ENCODE measurements at regions not wholly inside any gene's neighbourhood (a gene's known extent, or its start where the extent isn't known, plus 50 kb on each side); places are given as distances from the start of the nearest gene placed in this dataset.

DNA sequence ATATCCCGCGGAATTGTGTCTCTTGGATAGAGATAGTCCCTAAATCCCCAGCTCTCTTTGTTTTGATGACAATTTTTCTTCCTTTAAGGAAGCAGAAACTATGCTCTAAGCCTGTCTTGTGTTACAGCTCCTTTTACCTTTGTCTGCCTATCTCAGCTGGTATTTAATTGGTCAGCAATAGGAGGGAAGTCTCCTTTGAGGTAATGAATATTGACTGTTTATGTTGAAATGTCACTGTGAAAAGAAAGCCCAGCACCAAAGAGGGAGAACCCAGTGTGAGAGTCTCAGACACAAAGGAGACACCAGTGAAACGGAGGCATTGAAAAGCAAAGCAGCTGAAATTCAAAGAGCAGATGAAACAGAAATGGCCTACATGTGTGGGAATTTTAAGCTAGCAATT is 372.6 kb downstream of the NR2F2 start:
- Histone ChIP-seq H3K4me2 (ENCODE audit: low read length) (no peak overlapping the region), H4K20me1 (ENCODE audit: insufficient read depth, low read length) (no peaks in the 10 kb centered on the region; the same call in 1 of the 2 replicates), H2AFZ (ENCODE audit: low read length) (no peak overlapping the region), H3K9me2 (ENCODE audit: insufficient read depth, low read length) (no peaks in the 10 kb centered on the region), H3K27ac (ENCODE audit: low read depth, low read length, poor library complexity, severe bottlenecking) (no peak overlapping the region), H3K9me3 (ENCODE audit: low read length) (no peaks in the 10 kb centered on the region), H3K36me3 (ENCODE audit: insufficient read depth, low read length) (no peaks in the 10 kb centered on the region), H3K4me1 (ENCODE audit: insufficient read depth, low read length, poor library complexity, severe bottlenecking) (no peaks in the 10 kb centered on the region), H3K79me2 (ENCODE audit: insufficient read depth, low read depth, low read length) (no peaks in the 10 kb centered on the region), H3K4me3 (ENCODE audit: low read depth, low read length, poor library complexity, severe bottlenecking) (no peak overlapping the region)
- no peak for TF ChIP-seq CTCF (conservative IDR thresholded peaks at IDR 0.05; ENCODE audit: low read length)
- TF ChIP-seq EZH2phosphoT487 (IDR thresholded peaks at IDR 0.05; ENCODE audit: borderline replicate concordance, low read depth, low read length) = no peak
- no peak for DNase-seq (ENCODE audit: low spot score)
- ChIA-PET POLR2A (interaction anchor here (0.5 kb wide), 1 partner anchor 188 kb away, joined by 3 read pairs; no protein-coding TSS in a partner anchor), CTCF (ENCODE audit: unreplicated experiment) (no interaction called here)
- BruUV-seq (replicated peaks) = no TSS peak
- intact Hi-C loops (cut with micrococcal nuclease; ENCODE audit: unreplicated experiment) = no loop called here

DNA sequence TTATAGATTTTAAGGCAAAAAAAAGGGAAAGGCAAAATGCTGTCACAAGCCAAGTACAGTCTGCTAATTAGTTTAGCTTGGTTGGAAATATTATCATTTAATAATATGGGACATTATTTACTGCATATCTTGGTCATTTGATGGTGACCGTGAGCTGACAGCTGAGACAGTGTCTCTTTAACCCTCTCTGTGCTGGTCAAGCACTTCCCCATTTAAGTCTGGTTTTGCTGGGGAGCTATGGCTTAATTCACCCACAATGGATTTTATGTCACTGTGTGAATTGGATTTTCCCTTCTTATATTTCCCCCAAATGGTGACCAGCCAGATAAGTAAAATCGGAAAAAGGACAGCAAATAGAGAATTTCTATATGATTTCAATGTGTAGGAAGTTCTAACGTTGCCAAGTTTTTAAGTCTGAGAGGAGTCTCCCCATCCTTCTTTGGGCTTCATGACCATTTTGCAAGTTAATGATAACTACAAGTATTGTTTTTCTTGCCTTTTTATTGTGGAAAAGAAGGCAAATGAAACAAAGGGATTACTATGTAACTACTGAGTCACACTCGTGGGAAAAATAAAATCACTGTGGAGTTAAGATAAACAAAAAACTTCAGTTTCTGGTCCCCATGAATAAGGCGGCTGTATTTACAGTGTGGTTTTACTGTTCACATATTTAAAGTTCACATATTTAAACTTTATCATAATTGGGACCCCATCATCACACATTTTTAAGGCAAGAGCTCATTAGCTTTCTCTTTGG is 373.5 kb downstream of the NR2F2 start:
- CTCF ChIA-PET (ENCODE audit: unreplicated experiment) = no interaction called here
- TF ChIP-seq EZH2phosphoT487 (IDR thresholded peaks at IDR 0.05; ENCODE audit: borderline replicate concordance, low read depth, low read length) = no peak
- TF ChIP-seq CTCF (conservative IDR thresholded peaks at IDR 0.05; ENCODE audit: low read length) = no peak
- Histone ChIP-seq H2AFZ (ENCODE audit: low read length) (no peak overlapping the region), H3K4me2 (ENCODE audit: low read length) (no peak overlapping the region), H4K20me1 (ENCODE audit: insufficient read depth, low read length) (no peaks in the 10 kb centered on the region; the same call in 1 of the 2 replicates), H3K79me2 (ENCODE audit: insufficient read depth, low read depth, low read length) (no peaks in the 10 kb centered on the region), H3K9me3 (ENCODE audit: low read length) (no peaks in the 10 kb centered on the region), H3K9me2 (ENCODE audit: insufficient read depth, low read length) (no peaks in the 10 kb centered on the region), H3K4me3 (ENCODE audit: low read depth, low read length, poor library complexity, severe bottlenecking) (no peak overlapping the region), H3K36me3 (ENCODE audit: insufficient read depth, low read length) (no peaks in the 10 kb centered on the region), H3K27ac (ENCODE audit: low read depth, low read length, poor library complexity, severe bottlenecking) (no peak overlapping the region), H3K4me1 (ENCODE audit: insufficient read depth, low read length, poor library complexity, severe bottlenecking) (no peaks in the 10 kb centered on the region)
- BruUV-seq (replicated peaks) = no TSS peak
- intact Hi-C loops (cut with micrococcal nuclease; ENCODE audit: unreplicated experiment) = no loop called here
- POLR2A ChIA-PET = no interaction called here
- no peak for DNase-seq (ENCODE audit: low spot score)

DNA sequence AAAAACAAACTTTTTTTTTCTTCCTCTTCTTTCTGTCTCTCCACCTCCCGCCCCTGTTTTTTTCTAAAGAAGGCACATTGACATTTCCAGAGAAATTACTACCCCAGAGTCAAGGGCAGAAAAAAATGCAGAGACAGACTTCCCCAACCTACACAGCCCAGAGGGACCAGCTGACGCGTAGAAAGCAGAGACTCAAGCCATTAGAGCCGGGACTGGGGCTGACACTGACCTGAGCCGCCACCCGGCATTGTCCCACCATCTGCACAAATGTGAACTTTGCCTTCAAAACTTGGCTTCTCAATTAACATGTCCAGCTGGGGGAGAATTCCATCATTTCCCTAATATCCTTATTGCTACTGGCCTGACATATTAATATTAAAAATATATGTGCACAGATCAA is 385.6 kb downstream of the NR2F2 start:
- CTCF ChIA-PET (ENCODE audit: unreplicated experiment) = no interaction called here
- DNase-seq (ENCODE audit: low spot score) = no peak
- H3K9me3 ChIP-seq (ENCODE audit: low read length) = no peaks in the 10 kb centered on the region
- intact Hi-C loops (cut with micrococcal nuclease; ENCODE audit: unreplicated experiment) = no loop called here
- H3K27ac ChIP-seq (ENCODE audit: low read depth, low read length, poor library complexity, severe bottlenecking) = no peak overlapping the region
- H3K79me2 ChIP-seq (ENCODE audit: insufficient read depth, low read depth, low read length) = no peaks in the 10 kb centered on the region
- no peaks in the 10 kb centered on the region for H4K20me1 ChIP-seq (ENCODE audit: insufficient read depth, low read length)
- no peaks in the 10 kb centered on the region for H3K36me3 ChIP-seq (ENCODE audit: insufficient read depth, low read length)
- H3K4me2 ChIP-seq (ENCODE audit: low read length) = no peak overlapping the region
- no peaks in the 10 kb centered on the region for H3K4me1 ChIP-seq (ENCODE audit: insufficient read depth, low read length, poor library complexity, severe bottlenecking)
- no peak overlapping the region for H2AFZ ChIP-seq (ENCODE audit: low read length)
- POLR2A ChIA-PET = interaction anchor here (0.7 kb wide), 1 partner anchor 1033 kb away, joined by 3 read pairs; no protein-coding TSS in a partner anchor
- TF ChIP-seq EZH2phosphoT487 (IDR thresholded peaks at IDR 0.05; ENCODE audit: borderline replicate concordance, low read depth, low read length) (no peak), CTCF (conservative IDR thresholded peaks at IDR 0.05; ENCODE audit: low read length) (no peak)
- H3K4me3 ChIP-seq (ENCODE audit: low read depth, low read length, poor library complexity, severe bottlenecking) = no peak overlapping the region
- H3K9me2 ChIP-seq (ENCODE audit: insufficient read depth, low read length) = no peaks in the 10 kb centered on the region
- BruUV-seq (replicated peaks) = no TSS peak
